ENCODE measurements at regions not wholly inside any gene's neighbourhood (a gene's known extent, or its start where the extent isn't known, plus 50 kb on each side); places are given as distances from the start of the nearest gene placed in this dataset.

GRCh38 chr13:107373551-107373950 lies 805.6 kb upstream of the ARGLU1 start:
- TF ChIP-seq CTCF (conservative IDR thresholded peaks at IDR 0.05; ENCODE audit: low read depth, low read length) (peak; percentile 76), EZH2 (IDR thresholded peaks at IDR 0.05; ENCODE audit: low read length, unreplicated experiment) (no peak)

All from PC-3 (cell line).